ENCODE measurements at regions not wholly inside any gene's neighbourhood (a gene's known extent, or its start where the extent isn't known, plus 50 kb on each side); places are given as distances from the start of the nearest gene placed in this dataset.
"Not testable (repeated sequence)": the region's sequence is repeated elsewhere in the genome, so short reads cannot be mapped to it uniquely, and the experiment has no call there.

DNA sequence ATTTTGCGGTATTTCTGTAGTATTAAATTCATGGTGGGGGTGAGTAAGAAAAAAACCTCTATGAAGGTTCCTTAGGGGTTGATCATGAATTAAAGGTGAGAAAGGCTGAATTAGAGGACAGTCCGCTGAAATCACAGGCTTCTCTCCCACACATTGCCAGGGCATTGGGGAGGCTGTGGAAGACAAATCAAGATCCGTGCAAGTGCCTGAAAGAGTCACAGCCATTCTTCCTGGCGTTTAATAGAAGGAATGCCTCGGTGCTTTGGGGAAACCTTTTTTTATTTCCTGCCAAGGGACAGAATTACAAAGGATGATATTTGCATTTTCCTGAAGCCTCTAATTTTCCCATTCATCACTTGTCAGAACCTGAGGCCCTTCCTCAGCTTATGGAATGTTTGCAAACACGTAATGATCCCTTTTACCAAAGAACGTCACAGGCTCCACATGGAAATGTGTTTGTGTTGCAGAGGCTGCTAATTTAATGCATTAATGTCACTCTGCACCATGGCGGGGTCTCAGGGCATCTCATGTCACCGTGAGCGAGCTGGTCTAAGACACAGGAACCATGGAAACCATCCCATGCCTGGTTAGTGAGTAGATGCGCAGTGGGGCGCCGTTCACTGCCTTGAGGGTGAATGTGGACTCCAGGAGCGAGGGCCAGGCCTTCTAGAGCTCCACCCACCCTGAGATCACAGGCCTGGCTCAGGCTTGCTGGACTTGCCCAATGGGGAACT is 185.9 kb upstream of the SULF2 start:
- no peak for DNase-seq

- DNase-seq = no peak
Measured at GRCh38 chr20:47970282-47970903, 185.1 kb upstream of the SULF2 start.

DNA sequence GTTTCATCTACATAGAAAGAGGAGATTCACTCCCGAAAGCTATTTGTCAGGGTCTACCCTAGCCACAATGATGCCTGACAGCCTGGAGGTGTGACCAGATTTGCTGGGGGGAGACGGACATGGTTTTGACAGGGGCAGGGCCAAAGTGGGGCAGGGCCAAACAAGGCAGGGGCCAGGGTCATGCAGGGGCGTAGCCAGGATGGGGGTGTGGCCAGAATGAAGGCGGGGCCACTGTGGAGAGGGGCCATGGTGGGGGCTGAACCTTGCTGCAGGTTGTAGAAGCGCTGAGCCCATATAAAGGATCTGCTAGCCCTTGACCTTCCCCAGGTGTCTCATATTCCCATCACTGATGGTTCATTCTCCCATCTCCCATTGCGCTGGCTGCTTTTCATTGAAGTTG is 184.1 kb upstream of the SULF2 start:
- DNase-seq = no peak

DNA sequence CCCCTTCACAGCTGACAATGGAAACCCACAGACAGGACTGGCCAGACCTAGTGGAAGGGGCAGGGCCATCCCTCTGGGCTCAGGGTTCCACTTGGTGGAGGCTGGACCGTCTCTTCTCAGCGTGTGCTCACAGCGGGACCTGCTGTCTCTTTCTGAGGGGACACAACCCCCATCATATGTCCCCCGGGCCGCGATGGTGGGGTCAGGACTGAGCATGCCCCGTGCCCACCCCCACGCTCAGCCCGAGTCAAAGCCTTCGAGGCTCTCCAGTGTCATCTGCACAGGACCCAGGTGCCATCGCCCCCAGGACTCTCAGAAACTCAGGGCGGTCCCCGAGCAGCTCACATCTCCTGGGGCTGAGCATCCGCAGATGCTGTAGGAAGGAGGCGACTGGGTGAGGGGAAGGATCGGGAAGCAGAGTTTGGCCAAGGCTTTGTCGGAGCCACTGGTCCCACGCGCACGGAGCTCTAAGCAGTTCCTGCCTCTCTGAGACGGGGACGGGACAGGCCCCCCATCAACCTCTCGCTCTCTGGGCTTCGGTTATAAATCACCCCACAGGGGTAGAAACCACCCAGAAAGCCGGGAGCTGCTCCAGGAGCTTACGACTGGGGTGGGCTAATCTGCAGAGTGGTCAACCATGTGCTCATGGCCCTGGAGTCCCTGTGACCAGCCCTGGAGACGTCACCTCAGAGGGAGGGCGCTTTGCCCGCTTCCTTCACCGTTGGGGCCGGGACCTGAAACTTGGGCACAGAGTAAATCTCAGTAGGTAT is 183.4 kb upstream of the SULF2 start:
- no peak for DNase-seq

DNA sequence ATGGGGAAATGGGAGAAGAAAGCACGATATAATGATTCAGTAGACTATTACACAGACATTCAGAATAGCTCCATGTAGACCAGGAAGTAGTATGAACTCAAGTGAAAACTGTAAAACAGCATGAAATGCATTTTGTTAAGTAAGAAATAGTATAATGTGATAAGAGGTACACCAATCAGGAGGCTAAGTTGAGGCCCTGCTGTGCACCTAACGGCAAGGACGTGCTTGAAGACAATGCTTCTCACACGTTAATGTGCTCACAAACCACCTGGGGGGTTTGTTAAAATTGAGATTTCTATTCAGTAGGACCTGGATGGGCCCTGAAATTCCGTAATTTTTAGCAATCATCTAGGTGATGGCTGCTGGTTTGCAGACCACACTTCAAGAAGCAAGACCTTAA is 178.9 kb upstream of the SULF2 start:
- no peak for DNase-seq

GRCh38 chr20:47963022-47963421 is 177.7 kb upstream of the SULF2 start:
- DNase-seq = no peak

DNA sequence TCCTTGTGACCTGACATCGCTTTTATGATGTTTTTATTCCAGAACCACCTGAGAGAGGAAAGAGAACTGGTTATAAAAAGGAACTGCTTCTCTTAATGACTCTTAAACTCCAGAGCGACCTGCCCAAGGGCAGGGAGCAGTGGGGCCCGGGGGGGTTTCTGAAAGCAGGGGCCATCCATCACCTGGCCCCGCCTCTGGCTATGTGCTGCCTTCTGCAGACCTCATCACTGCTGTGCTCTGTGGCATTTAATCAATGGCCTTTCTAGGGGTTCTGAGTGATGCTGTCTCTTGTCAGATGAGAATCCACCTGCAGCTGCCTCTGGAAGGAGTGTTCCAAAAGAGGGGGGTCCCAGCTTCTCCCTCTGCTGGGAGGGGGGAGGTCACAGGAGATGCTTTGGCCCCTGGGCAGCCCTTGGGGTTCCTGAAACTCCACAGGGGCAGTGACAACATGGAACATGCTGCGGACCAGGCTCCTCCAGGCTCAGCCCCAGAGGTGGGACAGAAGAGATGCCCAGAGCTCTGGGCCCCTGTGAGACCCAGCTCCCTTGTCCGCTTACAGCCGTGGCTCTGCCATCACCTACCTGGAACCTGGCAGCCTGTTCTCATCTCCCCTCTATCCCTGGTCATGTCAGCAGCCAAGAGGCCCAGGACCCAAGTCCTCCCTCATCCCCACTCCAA is 177.1 kb upstream of the SULF2 start:
- DNase-seq = peak; percentile 20

DNA sequence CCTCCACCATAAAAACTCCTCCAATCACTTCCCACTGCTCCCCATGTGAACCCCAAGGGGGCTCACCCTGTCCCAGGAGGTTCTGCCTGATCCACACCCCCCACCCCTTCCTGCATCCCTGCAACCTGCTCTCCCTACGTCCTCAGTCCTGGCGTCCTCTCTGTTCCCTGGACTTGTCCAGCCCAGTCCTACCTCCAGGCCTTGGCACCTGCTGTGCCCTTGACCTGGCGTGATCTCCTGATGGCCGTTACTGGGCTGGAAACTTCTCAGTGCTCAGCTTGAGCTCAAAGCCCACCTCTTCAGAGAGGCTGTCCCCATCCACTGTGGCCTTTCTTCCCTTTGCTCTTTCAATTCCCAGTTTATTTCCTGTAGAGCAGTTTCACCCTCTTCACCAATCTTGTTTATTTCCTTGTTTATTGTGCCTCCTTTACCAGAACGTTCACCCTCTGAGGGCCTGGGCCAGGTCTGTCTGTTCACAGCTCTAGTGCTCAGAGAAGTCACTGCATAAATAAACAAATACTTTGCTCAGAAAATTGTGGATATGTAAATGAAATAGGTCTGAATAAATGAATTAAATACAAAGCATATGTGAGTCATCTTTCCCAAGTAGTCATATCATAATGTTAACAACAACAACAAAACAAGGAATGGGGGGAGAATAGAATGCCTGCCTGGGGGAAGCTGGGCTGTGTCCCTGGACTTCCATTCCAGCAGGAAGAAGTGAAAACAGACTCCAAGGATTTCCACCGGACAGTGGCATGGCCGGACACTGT is 175.7 kb upstream of the SULF2 start:
- DNase-seq = no peak

- no peak for DNase-seq
Measured at GRCh38 chr20:47960277-47960676, 175.0 kb upstream of the SULF2 start.

DNA sequence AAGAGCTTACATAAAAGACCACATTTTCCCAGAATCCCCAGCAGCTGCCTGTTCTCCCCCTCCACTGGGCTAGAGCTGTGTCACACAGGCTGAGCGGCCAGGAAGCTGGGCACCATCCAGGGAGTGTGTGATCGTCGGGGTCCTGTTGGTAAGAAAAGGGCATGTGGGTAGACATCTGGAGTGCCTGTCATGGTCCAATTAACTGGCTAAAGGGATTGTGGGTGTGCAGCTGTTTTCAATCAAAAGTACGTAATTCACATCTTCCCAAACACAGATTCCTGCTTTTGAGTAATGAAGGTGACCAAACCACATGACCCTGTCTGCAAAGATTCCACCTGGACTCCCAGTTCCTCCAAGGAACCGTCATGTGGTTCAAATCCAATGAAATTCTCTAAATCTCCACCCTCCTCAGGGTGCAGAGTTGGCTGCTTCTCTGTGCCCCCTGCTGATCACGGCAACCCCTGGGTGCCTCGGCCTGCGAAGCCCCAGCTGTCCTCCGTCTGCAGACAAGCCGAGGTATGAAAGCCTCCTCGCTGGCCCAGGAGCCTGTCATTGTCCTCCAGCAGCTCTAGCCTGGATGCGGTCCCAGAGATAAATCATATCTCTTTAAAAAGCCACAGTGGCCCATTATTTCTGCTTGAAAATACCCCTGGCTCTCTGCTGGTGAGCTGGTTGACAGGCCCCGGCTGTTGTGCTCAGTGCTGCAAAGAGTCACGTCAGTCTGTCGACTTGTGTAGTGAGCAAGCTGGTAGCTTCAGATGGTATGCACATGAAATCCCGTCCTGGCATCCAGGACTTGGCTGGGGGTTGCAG is 172.9 kb upstream of the SULF2 start:
- DNase-seq = not testable (repeated sequence)

DNA sequence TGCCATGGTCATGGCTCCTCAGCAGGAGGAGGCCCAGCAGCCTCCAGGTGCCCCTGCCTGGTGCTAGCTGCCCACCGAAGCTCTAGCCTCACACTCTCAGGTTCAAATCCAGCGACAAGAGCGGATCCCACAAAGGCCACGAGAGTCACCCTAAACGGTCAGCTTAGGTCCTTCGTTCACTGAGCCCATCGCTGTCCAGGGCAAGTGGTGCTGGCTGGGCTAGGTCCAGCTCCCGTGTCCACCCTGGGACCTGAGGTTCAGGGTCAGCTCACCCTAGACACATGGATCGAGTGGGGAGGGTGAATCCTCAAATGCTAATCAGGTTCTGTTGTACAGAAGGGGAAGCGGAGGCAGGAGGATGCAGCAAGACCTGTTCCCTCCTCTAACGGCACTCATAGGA is 171.9 kb upstream of the SULF2 start:
- no peak for DNase-seq

DNA sequence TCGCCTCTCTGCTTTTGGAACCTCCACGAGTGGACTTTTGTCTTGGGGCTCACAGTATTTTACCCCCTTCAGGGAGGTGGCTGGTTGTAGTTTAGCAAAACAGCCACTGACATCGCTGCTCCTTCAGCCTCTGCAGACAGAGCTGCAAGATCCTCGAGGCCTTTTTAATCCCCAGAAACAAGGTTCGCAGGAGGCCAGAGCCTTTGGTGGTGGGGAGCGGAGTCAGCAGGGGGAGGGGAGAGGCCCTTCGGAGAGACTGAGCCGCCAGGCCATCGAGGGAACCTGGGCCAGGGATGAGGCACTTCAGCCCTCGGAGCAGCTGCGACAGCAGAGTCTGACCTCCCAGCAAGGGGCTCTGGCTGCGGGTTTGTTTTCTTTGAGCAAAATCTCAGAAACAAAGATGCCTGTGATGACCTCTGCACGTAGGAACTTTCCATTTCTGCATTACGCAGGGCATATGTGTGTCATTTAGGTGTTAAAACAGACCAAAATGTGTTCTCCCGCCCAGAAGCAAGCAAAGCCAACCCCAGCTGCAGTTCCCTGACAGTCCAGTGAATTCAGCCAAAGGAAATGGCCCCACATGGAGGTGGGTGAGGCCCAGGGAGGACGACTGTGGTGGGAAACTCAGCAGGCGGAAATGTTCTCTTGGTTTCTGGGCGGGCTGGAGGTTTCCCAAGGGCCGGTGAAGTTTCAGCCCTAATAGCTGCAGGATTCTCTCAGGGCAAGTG is 171.2 kb upstream of the SULF2 start:
- DNase-seq = no peak

GRCh38 chr20:47953471-47953870 is 168.2 kb upstream of the SULF2 start:
- no peak for DNase-seq

DNA sequence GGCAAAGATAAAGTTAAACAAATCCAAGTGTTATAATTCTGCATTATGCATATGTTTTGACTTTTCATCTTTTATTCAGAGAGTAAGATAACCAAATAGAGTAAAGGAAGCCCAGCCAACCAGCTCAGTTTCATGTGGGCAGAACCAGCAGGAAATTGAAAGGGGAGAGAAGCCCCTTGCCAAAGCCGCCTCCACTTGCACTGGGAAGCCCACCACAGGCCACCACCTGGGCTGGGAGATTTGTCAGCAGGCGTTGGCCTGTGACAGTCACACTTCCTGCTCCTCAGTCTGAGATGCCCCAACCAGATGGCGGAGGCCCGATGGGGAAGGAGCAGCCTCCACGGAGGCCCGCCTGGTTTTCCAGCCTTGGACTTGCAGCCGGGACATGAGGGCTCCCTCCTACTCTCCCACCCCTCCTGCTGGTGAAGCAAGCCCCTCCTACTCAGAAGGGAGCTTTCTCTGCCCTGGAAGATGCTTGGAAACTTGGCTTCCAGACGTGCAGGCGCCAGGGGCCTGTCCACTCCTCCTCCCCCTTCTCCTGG is 166.8 kb upstream of the SULF2 start:
- DNase-seq = no peak

DNA sequence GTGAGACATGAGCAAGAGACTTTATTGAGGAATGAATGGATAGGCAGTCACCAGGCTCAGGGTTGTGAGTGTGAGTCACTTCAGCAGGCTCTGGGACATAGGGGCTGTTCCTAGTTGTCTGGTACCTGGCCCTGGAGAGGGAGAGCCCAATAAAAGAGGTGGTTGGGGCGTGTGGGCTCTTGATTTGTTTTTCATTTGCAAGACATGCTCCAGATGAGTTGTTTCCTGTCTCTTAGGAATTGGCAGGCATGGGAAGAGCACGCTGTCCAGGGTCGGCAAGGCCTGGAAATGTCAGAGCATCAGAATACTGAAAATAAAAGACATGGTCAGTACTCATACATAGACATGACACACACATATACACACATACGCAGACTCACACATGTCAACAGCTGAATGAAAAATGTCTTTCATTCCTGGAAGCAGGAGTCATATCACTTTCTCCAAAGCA is 166.3 kb upstream of the SULF2 start:
- DNase-seq = no peak

DNA sequence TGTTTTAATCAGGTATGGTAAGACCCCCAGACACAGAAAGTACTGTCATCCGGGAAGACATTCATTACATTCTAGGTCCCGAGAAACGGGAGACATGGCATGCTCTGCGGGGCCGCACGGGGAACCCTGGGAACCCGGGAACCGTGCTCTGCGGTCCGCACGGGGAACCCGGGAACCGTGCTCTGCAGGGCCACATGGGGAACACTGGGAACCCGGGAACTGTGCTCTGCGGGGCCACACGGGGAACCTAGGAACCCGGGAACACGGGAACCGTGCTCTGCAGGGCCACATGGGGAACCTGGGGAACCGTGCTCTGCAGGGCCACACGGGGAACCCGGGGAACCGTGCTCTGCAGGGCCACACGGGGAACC is 165.6 kb upstream of the SULF2 start:
- no peak for DNase-seq

DNA sequence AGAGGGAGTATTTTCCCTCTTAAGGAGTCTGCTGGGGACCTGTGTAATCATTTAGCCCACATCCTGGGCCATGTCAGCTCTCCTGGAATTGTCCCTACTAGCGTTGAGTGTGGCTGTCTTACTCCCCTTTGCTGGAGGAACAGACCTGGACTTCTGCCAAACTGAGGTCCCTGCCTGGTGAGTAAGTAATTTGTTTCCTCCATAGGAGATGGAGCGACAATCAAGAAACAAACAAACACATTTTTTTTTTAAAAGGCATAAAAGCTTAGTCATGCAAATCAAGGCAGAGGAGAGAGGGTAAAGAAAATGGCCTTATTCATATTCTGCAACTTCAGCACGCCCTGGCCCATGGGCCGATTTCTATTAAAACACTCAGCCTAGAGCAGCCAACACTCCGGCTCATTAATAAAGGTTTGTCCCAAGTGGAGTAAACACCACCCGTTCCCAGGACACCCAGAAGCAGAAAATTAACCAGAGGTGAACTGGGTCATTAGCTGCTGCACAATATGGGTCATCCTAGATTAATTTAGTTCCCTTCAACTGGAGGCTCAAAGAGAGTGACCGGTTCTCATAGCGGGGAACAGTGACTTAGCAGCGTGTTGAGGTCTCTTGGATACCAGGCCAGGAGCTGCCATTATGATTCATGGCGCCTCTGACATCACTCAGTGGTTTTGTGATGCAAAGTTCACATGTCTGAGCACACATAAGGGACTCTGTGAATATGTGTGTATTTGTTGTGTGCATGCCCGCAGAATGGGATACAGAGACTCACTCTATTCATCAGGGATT is 165.0 kb upstream of the SULF2 start:
- DNase-seq = peak; percentile 89

DNA sequence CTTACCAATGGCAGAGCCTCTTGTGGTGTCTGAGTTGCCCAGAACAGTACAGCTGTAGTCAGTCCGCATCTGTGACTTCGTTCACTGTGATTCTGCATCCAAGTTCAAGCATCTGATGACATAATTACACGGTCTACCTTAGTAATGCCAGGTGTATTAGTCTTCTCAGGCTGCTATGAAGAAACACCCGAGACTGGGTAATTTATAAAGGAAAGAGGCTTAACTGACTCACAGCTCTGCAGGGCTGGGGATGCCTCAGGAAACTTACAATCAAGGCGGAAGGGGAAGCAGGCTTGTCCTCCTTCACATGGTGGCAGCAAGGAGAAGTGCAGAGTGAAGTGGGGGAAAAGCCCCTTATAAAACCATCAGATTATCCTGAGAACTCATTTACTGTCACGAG is 163.9 kb upstream of the SULF2 start:
- DNase-seq = no peak

- DNase-seq = no peak
Measured at GRCh38 chr20:47944682-47945081, 159.4 kb upstream of the SULF2 start.

DNA sequence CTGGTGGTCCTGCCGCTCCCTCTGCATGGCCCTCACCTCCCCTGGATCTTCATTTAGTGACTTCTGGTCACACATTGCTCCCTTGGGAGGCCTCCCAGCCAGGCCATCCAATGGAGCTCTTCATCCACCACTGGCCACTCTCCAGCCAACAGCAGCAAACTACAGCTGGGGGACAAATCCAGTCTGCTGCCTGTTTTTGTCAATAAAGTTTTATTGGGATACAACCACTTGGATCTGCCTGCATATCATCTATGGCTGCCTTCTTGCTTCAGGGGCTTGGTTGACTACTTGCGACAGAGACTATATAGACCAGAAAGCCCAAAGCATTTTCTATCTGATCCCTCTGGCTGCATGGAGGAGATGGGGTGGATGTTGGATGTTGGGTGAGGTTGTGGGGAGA is 156.6 kb upstream of the SULF2 start:
- DNase-seq = no peak

Measured in NCI-H345 (cell line).